Eye (tissue), 1 donor: ENCODE measurements at regions not wholly inside any gene's neighbourhood (a gene's known extent, or its start where the extent isn't known, plus 50 kb on each side); places are given as distances from the start of the nearest gene placed in this dataset.
"Not testable (repeated sequence)": the region's sequence is repeated elsewhere in the genome, so short reads cannot be mapped to it uniquely, and the experiment has no call there.

Source experiments
- DNase-seq: peaks from one replicate; pipeline ENCODE4 v3.0.0-alpha.2; 2015

GRCh38 chr12:85433148-85433547, 153.1 kb downstream of the ALX1 start:
- not testable (repeated sequence) for DNase-seq

- DNase-seq = no peak
Measured at GRCh38 chr12:85440271-85440670, 160.3 kb downstream of the ALX1 start.

- DNase-seq = no peak
Measured at GRCh38 chr12:85441025-85441424, 161.0 kb downstream of the ALX1 start.

GRCh38 chr12:85441741-85442140, 161.7 kb downstream of the ALX1 start:
- no peak for DNase-seq

GRCh38 chr12:85445060-85445938, 165.3 kb downstream of the ALX1 start:
- DNase-seq = peak; percentile 29

- DNase-seq = no peak
Measured at GRCh38 chr12:85448031-85448430, 168.0 kb downstream of the ALX1 start.

- DNase-seq = peak; percentile 44
Measured at GRCh38 chr12:85448548-85449139, 168.6 kb downstream of the ALX1 start.

GRCh38 chr12:85457016-85457415, 177.0 kb downstream of the ALX1 start:
- no peak for DNase-seq

- no peak for DNase-seq
Measured at GRCh38 chr12:85461127-85461526, 181.1 kb downstream of the ALX1 start.

- no peak for DNase-seq
Measured at GRCh38 chr12:85462888-85463287, 182.9 kb downstream of the ALX1 start.

- no peak for DNase-seq
Measured at GRCh38 chr12:85466890-85467289, 186.9 kb downstream of the ALX1 start.

- DNase-seq = peak; percentile 85
Measured at GRCh38 chr12:85468356-85469157, 188.5 kb downstream of the ALX1 start.

- DNase-seq = not testable (repeated sequence)
Measured at GRCh38 chr12:85469158-85470086, 189.4 kb downstream of the ALX1 start.

- not testable (repeated sequence) for DNase-seq
Measured at GRCh38 chr12:85475277-85475676, 195.3 kb downstream of the ALX1 start.

GRCh38 chr12:85476756-85477155, 196.7 kb downstream of the ALX1 start:
- DNase-seq = no peak

GRCh38 chr12:85484387-85484786, 204.4 kb downstream of the ALX1 start:
- DNase-seq = no peak

GRCh38 chr12:85489194-85489593, 209.2 kb downstream of the ALX1 start:
- no peak for DNase-seq

GRCh38 chr12:85504164-85504563, 224.1 kb downstream of the ALX1 start:
- DNase-seq = no peak

GRCh38 chr12:85504624-85505023, 224.6 kb downstream of the ALX1 start:
- no peak for DNase-seq

- peak; percentile 19 for DNase-seq
Measured at GRCh38 chr12:85507456-85507855, 227.4 kb downstream of the ALX1 start.

- no peak for DNase-seq
Measured at GRCh38 chr12:85509081-85509856, 229.2 kb downstream of the ALX1 start.

GRCh38 chr12:85509857-85510256, 229.8 kb downstream of the ALX1 start:
- no peak for DNase-seq
